WERI-Rb-1 (cell line): ENCODE measurements at regions not wholly inside any gene's neighbourhood (a gene's known extent, or its start where the extent isn't known, plus 50 kb on each side); places are given as distances from the start of the nearest gene placed in this dataset.
A peak's percentile ranks its signal among the peaks of the same experiment; 100 is the strongest.

Source experiments
- DNase-seq: peaks from one replicate; pipeline ENCODE4 v3.0.0-alpha.2; 2020
- H3K27ac ChIP-seq: fragments of 250-450 bp; sonication (Bioruptor Pico); 2 replicates; pipeline ENCODE4 v1.5.1; 2020; ENCODE audit warnings: mild to moderate bottlenecking, moderate library complexity
- H3K27me3 ChIP-seq: fragments of 250-450 bp; sonication (Bioruptor Pico); 2 replicates; pipeline ENCODE4 v1.5.1; 2021; ENCODE audit warnings: mild to moderate bottlenecking, low read depth, moderate library complexity; ENCODE audit not compliant: insufficient read depth, severe bottlenecking
- H3K36me3 ChIP-seq: fragments of 250-450 bp; sonication (Bioruptor Pico); 2 replicates; pipeline ENCODE4 v1.5.1; 2020; ENCODE audit warnings: mild to moderate bottlenecking, moderate library complexity
- H3K4me3 ChIP-seq: 2 replicates; pipeline ENCODE4 v1.5.1; 2011; ENCODE audit warnings: low read depth, mild to moderate bottlenecking, control low read depth, low read length
- H3K9me3 ChIP-seq: fragments of 250-450 bp; sonication (Bioruptor Pico); 2 replicates; pipeline ENCODE4 v1.5.1; 2021; ENCODE audit warnings: mild to moderate bottlenecking, moderate library complexity; ENCODE audit not compliant: severe bottlenecking
- TF ChIP-seq, protein P1 (sequence below): IDR thresholded peaks from 2 replicates; pipeline ENCODE4 v1.5.1; 2011; ENCODE audit warnings: low read depth, mild to moderate bottlenecking, control low read depth, inconsistent platforms, low read length

DNA sequence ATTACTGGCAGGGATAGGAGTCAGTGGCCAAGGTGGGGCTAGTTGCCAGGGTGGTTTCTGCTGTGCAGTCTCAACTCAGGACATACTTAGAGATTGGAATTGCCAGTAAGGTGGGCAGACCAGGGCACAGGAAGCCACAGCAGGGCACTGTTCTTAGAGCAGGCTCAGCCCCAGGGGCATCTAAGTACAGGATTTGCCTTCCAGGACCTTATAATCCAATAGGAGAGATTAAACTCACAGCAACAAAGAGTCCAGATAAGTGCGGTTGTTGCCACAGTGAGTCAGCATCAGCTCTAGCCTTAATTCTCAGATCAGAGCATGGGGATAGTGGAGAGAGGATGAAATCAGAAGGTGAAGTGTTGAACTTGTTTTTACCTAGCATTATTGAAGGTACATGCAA, 265.8 kb upstream of the TRPC7 start:
- peak; percentile 80 for DNase-seq
- H3K27ac ChIP-seq: no peak overlapping the region; the same call in 1 of the 2 replicates
- H3K9me3 ChIP-seq: no peaks in the 10 kb centered on the region
- H3K4me3 ChIP-seq: no peak overlapping the region
- H3K27me3 ChIP-seq: no peaks in the 10 kb centered on the region
- no peaks in the 10 kb centered on the region for H3K36me3 ChIP-seq
- TF ChIP-seq, protein P1, sequence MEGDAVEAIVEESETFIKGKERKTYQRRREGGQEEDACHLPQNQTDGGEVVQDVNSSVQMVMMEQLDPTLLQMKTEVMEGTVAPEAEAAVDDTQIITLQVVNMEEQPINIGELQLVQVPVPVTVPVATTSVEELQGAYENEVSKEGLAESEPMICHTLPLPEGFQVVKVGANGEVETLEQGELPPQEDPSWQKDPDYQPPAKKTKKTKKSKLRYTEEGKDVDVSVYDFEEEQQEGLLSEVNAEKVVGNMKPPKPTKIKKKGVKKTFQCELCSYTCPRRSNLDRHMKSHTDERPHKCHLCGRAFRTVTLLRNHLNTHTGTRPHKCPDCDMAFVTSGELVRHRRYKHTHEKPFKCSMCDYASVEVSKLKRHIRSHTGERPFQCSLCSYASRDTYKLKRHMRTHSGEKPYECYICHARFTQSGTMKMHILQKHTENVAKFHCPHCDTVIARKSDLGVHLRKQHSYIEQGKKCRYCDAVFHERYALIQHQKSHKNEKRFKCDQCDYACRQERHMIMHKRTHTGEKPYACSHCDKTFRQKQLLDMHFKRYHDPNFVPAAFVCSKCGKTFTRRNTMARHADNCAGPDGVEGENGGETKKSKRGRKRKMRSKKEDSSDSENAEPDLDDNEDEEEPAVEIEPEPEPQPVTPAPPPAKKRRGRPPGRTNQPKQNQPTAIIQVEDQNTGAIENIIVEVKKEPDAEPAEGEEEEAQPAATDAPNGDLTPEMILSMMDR: no peak

DNA sequence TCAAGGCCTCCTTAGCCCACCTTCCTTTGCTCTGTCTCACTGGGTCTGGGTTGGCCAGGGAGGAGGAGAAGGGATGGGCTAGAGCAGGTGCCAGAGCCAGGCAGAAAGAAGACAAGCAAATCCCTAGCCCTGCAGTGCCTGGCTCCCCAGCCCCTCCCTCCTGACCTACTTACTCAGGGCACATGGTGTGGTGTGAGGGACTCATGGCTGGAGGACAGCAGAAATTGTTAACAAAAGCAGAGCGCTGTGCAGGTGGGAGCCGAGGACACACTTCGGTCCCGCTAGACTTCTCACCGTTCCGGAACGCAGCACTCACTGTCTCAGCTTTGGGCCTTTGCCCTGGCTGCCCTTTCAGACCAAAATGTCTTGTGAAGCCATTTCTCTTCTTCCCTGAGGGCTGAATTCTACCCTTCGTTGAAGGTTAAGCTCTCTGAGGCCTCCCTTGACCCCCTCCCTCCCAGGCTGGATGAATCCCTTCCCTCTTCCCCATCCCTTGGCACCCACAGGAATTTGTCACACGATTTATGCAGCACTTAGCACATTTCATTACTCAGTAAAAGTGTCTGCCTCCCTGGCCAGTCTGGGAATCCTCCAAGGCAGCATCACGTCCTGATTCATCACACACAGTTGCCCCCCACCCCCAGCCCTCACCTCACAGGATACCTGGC, 263.9 kb upstream of the TRPC7 start:
- H3K4me3 ChIP-seq: no peak overlapping the region
- TF ChIP-seq, protein P1: no peak
- H3K9me3 ChIP-seq: no peaks in the 10 kb centered on the region
- DNase-seq: peak; percentile 80
- H3K36me3 ChIP-seq: no peaks in the 10 kb centered on the region
- H3K27me3 ChIP-seq: no peaks in the 10 kb centered on the region
- H3K27ac ChIP-seq: peak overlapping the region; percentile 34

- no peak for DNase-seq
- Histone ChIP-seq H3K27me3 (no peaks in the 10 kb centered on the region), H3K9me3 (no peaks in the 10 kb centered on the region), H3K4me3 (no peak overlapping the region), H3K36me3 (no peaks in the 10 kb centered on the region), H3K27ac (no peak overlapping the region)
- TF ChIP-seq, protein P1: no peak
Observed at GRCh38 chr5:136626531-136626930, 261.2 kb upstream of the TRPC7 start.

DNA sequence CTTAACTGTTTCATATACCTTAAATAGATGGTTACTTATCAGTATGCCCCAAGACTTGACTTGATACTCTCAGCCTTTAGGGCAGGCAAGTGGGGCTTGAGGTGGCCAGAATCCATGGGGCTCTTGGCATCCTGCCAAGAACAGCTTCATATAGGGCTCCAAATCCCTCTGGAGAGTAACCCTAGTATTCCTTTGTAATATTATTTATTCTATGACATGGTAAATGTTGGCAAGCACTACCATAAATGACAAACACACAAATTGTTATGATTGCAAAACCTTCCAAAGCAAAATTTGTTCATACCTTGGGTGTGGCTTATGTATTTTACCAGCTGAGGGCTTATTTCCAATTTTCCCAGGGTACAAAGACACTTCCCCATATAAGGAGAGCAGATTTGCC, 257.4 kb upstream of the TRPC7 start:
- Histone ChIP-seq H3K4me3 (no peak overlapping the region), H3K36me3 (no peaks in the 10 kb centered on the region), H3K27ac (no peak overlapping the region), H3K9me3 (no peaks in the 10 kb centered on the region), H3K27me3 (no peaks in the 10 kb centered on the region)
- DNase-seq: no peak
- TF ChIP-seq, protein P1: no peak

GRCh38 chr5:136621743-136622142, 256.4 kb upstream of the TRPC7 start:
- Histone ChIP-seq H3K36me3 (no peaks in the 10 kb centered on the region), H3K9me3 (no peaks in the 10 kb centered on the region), H3K4me3 (no peak overlapping the region), H3K27ac (no peak overlapping the region), H3K27me3 (no peaks in the 10 kb centered on the region)
- TF ChIP-seq, protein P1: no peak
- DNase-seq: no peak

GRCh38 chr5:136620621-136621020, 255.3 kb upstream of the TRPC7 start:
- Histone ChIP-seq H3K27me3 (no peaks in the 10 kb centered on the region), H3K9me3 (no peaks in the 10 kb centered on the region), H3K4me3 (no peak overlapping the region), H3K27ac (no peak overlapping the region), H3K36me3 (no peaks in the 10 kb centered on the region)
- DNase-seq: no peak
- TF ChIP-seq, protein P1: no peak
